ENCODE measurements at regions not wholly inside any gene's neighbourhood (a gene's known extent, or its start where the extent isn't known, plus 50 kb on each side); places are given as distances from the start of the nearest gene placed in this dataset.

DNA sequence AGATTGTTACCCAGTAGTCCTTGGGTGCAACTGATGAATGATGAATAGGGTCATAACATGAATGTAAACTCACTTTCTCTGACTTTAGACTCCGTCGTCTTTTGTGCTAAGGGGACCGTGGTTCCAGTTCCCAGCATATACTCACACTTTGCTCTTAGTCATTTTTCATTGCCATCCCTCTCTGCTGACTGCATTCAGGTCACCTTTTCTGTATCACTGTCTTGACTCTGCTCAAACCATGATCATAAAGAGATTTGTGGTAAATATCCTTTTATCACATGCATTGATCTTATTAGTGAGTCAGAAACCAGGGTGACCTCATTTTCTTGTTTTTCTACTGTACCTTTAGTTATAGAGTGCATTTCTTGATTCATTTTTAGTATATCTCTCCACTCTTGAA is 141.1 kb upstream of the AGR3 start:
- H3K4me1 ChIP-seq (ENCODE audit: control insufficient read depth, insufficient read depth, low read length) = peaks cover under 1% of the 10 kb centered on the region
- 72% methylated on average over 3 of the region's 3 CpGs for WGBS (ENCODE audit: insufficient coverage)
- Mint-ChIP-seq H3K27ac (no peak overlapping the region), H3K4me1 (peaks cover 8 to 18% of the 10 kb centered on the region in 2 donors), H3K9me3 (no peaks in the 10 kb centered on the region), H3K4me3 (no peak overlapping the region), H3K27me3 (ENCODE audit: low read depth in 2 of 2) (no peaks in the 10 kb centered on the region), H3K36me3 (no peaks in the 10 kb centered on the region)
- ATAC-seq = no peak
- no peak overlapping the region for H3K4me3 ChIP-seq (ENCODE audit: low read length)
- no peak overlapping the region for H3K27ac ChIP-seq (ENCODE audit: low read length)
- TF ChIP-seq, protein P1, sequence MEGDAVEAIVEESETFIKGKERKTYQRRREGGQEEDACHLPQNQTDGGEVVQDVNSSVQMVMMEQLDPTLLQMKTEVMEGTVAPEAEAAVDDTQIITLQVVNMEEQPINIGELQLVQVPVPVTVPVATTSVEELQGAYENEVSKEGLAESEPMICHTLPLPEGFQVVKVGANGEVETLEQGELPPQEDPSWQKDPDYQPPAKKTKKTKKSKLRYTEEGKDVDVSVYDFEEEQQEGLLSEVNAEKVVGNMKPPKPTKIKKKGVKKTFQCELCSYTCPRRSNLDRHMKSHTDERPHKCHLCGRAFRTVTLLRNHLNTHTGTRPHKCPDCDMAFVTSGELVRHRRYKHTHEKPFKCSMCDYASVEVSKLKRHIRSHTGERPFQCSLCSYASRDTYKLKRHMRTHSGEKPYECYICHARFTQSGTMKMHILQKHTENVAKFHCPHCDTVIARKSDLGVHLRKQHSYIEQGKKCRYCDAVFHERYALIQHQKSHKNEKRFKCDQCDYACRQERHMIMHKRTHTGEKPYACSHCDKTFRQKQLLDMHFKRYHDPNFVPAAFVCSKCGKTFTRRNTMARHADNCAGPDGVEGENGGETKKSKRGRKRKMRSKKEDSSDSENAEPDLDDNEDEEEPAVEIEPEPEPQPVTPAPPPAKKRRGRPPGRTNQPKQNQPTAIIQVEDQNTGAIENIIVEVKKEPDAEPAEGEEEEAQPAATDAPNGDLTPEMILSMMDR (IDR thresholded peaks at IDR 0.05) = no peak
- no peaks in the 10 kb centered on the region for H3K36me3 ChIP-seq (ENCODE audit: control insufficient read depth, insufficient read depth, low read length)
- peak in 1 of 2 donors; percentile 13 for DNase-seq
- no peaks in the 10 kb centered on the region for H3K9me3 ChIP-seq (ENCODE audit: control insufficient read depth, insufficient read depth, low read length)
- intact Hi-C loops (cut with micrococcal nuclease) = loop anchor here (10.0 kb wide), 1 partner anchor 122 kb away; no protein-coding TSS in a partner anchor
- H3K27me3 ChIP-seq (ENCODE audit: control insufficient read depth, insufficient read depth, low read length) = no peaks in the 10 kb centered on the region

- Histone ChIP-seq H3K9me3 (ENCODE audit: control insufficient read depth, insufficient read depth, low read length) (no peaks in the 10 kb centered on the region), H3K27ac (ENCODE audit: low read length) (no peak overlapping the region), H3K36me3 (ENCODE audit: control insufficient read depth, insufficient read depth, low read length) (no peaks in the 10 kb centered on the region), H3K4me1 (ENCODE audit: control insufficient read depth, insufficient read depth, low read length) (peaks cover 18% of the 10 kb centered on the region), H3K4me3 (ENCODE audit: low read length) (no peak overlapping the region), H3K27me3 (ENCODE audit: control insufficient read depth, insufficient read depth, low read length) (no peaks in the 10 kb centered on the region)
- WGBS (ENCODE audit: insufficient coverage) = no CpG with 5 or more reads among the region's 3 CpGs
- Mint-ChIP-seq H3K27ac (no peak overlapping the region), H3K4me3 (no peak overlapping the region), H3K4me1 (peaks cover 33 to 46% of the 10 kb centered on the region in 2 donors), H3K9me3 (no peaks in the 10 kb centered on the region), H3K36me3 (no peaks in the 10 kb centered on the region), H3K27me3 (ENCODE audit: low read depth in 2 of 2) (no peaks in the 10 kb centered on the region)
- ATAC-seq = no peak
- TF ChIP-seq, protein P1 (IDR thresholded peaks at IDR 0.05) = no peak
- intact Hi-C loops (cut with micrococcal nuclease) = loop anchor here (5.0 to 10.0 kb wide), 2 partner anchors 119 to 271 kb away; partner anchors contain the start of gene AHR
- DNase-seq = no peak
Measured at GRCh38 chr7:17026269-17026668, 144.5 kb upstream of the AGR3 start.

DNA sequence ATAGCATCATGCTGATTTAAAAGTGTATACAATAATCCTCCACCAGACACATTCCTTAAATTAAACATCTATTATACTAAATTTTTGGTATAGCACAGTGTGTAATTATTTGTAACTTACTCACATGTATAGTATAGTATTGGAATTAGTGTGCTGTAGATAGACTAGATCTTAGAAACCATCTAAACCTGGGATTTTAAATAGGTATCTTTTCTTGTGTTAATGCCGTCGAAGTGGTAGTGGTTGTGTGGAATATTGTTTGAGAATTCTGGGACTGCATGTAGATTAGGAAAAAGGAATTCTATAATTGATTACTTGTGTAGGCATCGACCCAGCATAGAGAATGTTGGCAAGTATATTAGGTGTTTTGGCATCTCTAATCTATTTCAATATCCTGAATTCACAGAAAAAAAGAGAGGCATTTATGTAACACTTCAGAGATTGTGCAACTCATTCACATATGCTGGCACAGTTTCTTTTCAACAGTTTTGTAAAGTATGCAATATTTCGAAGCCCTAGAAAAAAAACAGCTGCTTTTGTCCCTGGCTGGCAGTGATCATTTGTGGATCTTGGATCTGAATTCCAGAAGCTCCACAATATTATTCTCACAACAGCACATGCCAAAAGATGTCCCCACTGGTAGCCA is 145.5 kb upstream of the AGR3 start:
- peak overlapping the region; percentile 2 for H3K4me3 Mint-ChIP-seq
- H3K9me3 Mint-ChIP-seq = no peaks in the 10 kb centered on the region
- no peak overlapping the region for H3K4me3 ChIP-seq (ENCODE audit: low read length)
- TF ChIP-seq, protein P1 (IDR thresholded peaks at IDR 0.05) = no peak
- H3K9me3 ChIP-seq (ENCODE audit: control insufficient read depth, insufficient read depth, low read length) = no peaks in the 10 kb centered on the region
- 85% methylated on average over 3 of the region's 4 CpGs for WGBS (ENCODE audit: insufficient coverage)
- no peak for ATAC-seq
- H3K4me1 ChIP-seq (ENCODE audit: control insufficient read depth, insufficient read depth, low read length) = peaks cover 18% of the 10 kb centered on the region
- no peaks in the 10 kb centered on the region for H3K27me3 Mint-ChIP-seq (ENCODE audit: low read depth in 2 of 2)
- no peaks in the 10 kb centered on the region for H3K36me3 Mint-ChIP-seq
- DNase-seq = no peak
- peaks cover 41 to 55% of the 10 kb centered on the region in 2 donors for H3K4me1 Mint-ChIP-seq
- no peaks in the 10 kb centered on the region for H3K27me3 ChIP-seq (ENCODE audit: control insufficient read depth, insufficient read depth, low read length)
- peak overlapping the region; percentile 53 to 86 for H3K27ac Mint-ChIP-seq
- H3K27ac ChIP-seq (ENCODE audit: low read length) = no peak overlapping the region
- intact Hi-C loops (cut with micrococcal nuclease) = loop anchor here (5.0 to 10.0 kb wide), 2 partner anchors 118 to 270 kb away; partner anchors contain the start of gene AHR
- no peaks in the 10 kb centered on the region for H3K36me3 ChIP-seq (ENCODE audit: control insufficient read depth, insufficient read depth, low read length)

- Mint-ChIP-seq H3K27ac (peak overlapping the region; percentile 79 to 86), H3K27me3 (ENCODE audit: low read depth in 2 of 2) (no peaks in the 10 kb centered on the region), H3K36me3 (no peaks in the 10 kb centered on the region), H3K4me3 (peak overlapping the region; percentile 2), H3K4me1 (peaks cover 41 to 55% of the 10 kb centered on the region in 2 donors), H3K9me3 (no peaks in the 10 kb centered on the region)
- Histone ChIP-seq H3K27ac (ENCODE audit: low read length) (no peak overlapping the region), H3K9me3 (ENCODE audit: control insufficient read depth, insufficient read depth, low read length) (no peaks in the 10 kb centered on the region), H3K4me3 (ENCODE audit: low read length) (no peak overlapping the region), H3K27me3 (ENCODE audit: control insufficient read depth, insufficient read depth, low read length) (no peaks in the 10 kb centered on the region), H3K36me3 (ENCODE audit: control insufficient read depth, insufficient read depth, low read length) (no peaks in the 10 kb centered on the region), H3K4me1 (ENCODE audit: control insufficient read depth, insufficient read depth, low read length) (peaks cover 18% of the 10 kb centered on the region)
- no peak for ATAC-seq
- TF ChIP-seq, protein P1 (IDR thresholded peaks at IDR 0.05) = no peak
- no peak for DNase-seq
- 60% methylated on average over 1 of the region's 1 CpG for WGBS (ENCODE audit: insufficient coverage)
- intact Hi-C loops (cut with micrococcal nuclease) = loop anchor here (5.0 to 10.0 kb wide), 2 partner anchors 117 to 270 kb away; partner anchors contain the start of gene AHR
Measured at GRCh38 chr7:17027789-17028152, 146.0 kb upstream of the AGR3 start.
